ENCODE measurements at regions not wholly inside any gene's neighbourhood (a gene's known extent, or its start where the extent isn't known, plus 50 kb on each side); places are given as distances from the start of the nearest gene placed in this dataset.

- ATAC-seq (ENCODE audit: insufficient read depth, low FRiP score) (no peak), DNase-seq (no peak)
- H3K27me3 ChIP-seq (ENCODE audit: control insufficient read depth in 3 of 3, insufficient read depth in 3 of 3, low read length in 2 of 3): no peaks in the 10 kb centered on the region
- H3K4me3 ChIP-seq: no peak overlapping the region
- no peak for TF ChIP-seq CTCF (IDR thresholded peaks at IDR 0.05; ENCODE audit: control extremely low read depth, extremely low read depth)
- no peak overlapping the region for H3K9ac ChIP-seq (ENCODE audit: insufficient read depth in 1 of 2, low read length in 2 of 2)
- WGBS, 2 donors: 85 to 90% methylated on average over 1 of the region's 1 CpG
- H3K27ac ChIP-seq (ENCODE audit: low read depth in 1 of 2, low read length in 1 of 2): peak overlapping the region in 1 of 2 donors; percentile 87
- peaks cover 0 to 1% (median 0%) of the 10 kb centered on the region in 4 donors for H3K9me3 ChIP-seq (ENCODE audit: control insufficient read depth in 4 of 4, insufficient read depth in 3 of 4, low read length in 3 of 4)
- H3K36me3 ChIP-seq (ENCODE audit: control insufficient read depth in 4 of 4, insufficient read depth in 4 of 4, low read length in 4 of 4): no peaks in the 10 kb centered on the region
- peaks cover 0 to 8% (median 0%) of the 10 kb centered on the region in 5 donors for H3K4me1 ChIP-seq (ENCODE audit: control insufficient read depth in 5 of 5, insufficient read depth in 5 of 5, low read length in 5 of 5)
Observed at GRCh38 chr6:40901322-40902055, 137.5 kb downstream of the UNC5CL start.

- Histone ChIP-seq H3K27ac (ENCODE audit: low read depth in 1 of 2, low read length in 1 of 2) (peak overlapping the region in 1 of 2 donors; percentile 87), H3K36me3 (ENCODE audit: control insufficient read depth in 4 of 4, insufficient read depth in 4 of 4, low read length in 4 of 4) (no peaks in the 10 kb centered on the region), H3K27me3 (ENCODE audit: control insufficient read depth in 3 of 3, insufficient read depth in 3 of 3, low read length in 2 of 3) (no peaks in the 10 kb centered on the region), H3K4me3 (no peak overlapping the region), H3K9me3 (ENCODE audit: control insufficient read depth in 4 of 4, insufficient read depth in 3 of 4, low read length in 3 of 4) (no peaks in the 10 kb centered on the region), H3K9ac (ENCODE audit: insufficient read depth in 1 of 2, low read length in 2 of 2) (no peak overlapping the region), H3K4me1 (ENCODE audit: control insufficient read depth in 5 of 5, insufficient read depth in 5 of 5, low read length in 5 of 5) (peaks cover 0 to 7% (median 0%) of the 10 kb centered on the region in 5 donors)
- TF ChIP-seq CTCF (IDR thresholded peaks at IDR 0.05; ENCODE audit: control extremely low read depth, extremely low read depth): no peak
- DNase-seq (no peak), ATAC-seq (ENCODE audit: insufficient read depth, low FRiP score) (no peak)
- 82 to 88% methylated on average over 5 of the region's 5 CpGs for WGBS, 2 donors
Observed at GRCh38 chr6:40900791-40901190, 138.2 kb downstream of the UNC5CL start.

GRCh38 chr6:40899684-40900155 lies 139.3 kb downstream of the UNC5CL start:
- H3K27me3 ChIP-seq (ENCODE audit: control insufficient read depth in 3 of 3, insufficient read depth in 3 of 3, low read length in 2 of 3): no peaks in the 10 kb centered on the region
- no peaks in the 10 kb centered on the region for H3K36me3 ChIP-seq (ENCODE audit: control insufficient read depth in 4 of 4, insufficient read depth in 4 of 4, low read length in 4 of 4)
- no peaks in the 10 kb centered on the region for H3K9me3 ChIP-seq (ENCODE audit: control insufficient read depth in 4 of 4, insufficient read depth in 3 of 4, low read length in 3 of 4)
- no peak for TF ChIP-seq CTCF (IDR thresholded peaks at IDR 0.05; ENCODE audit: control extremely low read depth, extremely low read depth)
- DNase-seq (no peak), ATAC-seq (ENCODE audit: insufficient read depth, low FRiP score) (no peak)
- peak overlapping the region in 1 of 2 donors; percentile 63 for H3K27ac ChIP-seq (ENCODE audit: low read depth in 1 of 2, low read length in 1 of 2)
- peaks cover 0 to 6% (median 0%) of the 10 kb centered on the region in 5 donors for H3K4me1 ChIP-seq (ENCODE audit: control insufficient read depth in 5 of 5, insufficient read depth in 5 of 5, low read length in 5 of 5)
- H3K4me3 ChIP-seq: no peak overlapping the region
- WGBS, 2 donors: 73 to 81% methylated on average over 7 of the region's 7 CpGs
- no peak overlapping the region for H3K9ac ChIP-seq (ENCODE audit: insufficient read depth in 1 of 2, low read length in 2 of 2)
